ENCODE measurements at regions not wholly inside any gene's neighbourhood (a gene's known extent, or its start where the extent isn't known, plus 50 kb on each side); places are given as distances from the start of the nearest gene placed in this dataset.

GRCh38 chr21:24050231-24050630 is 1557.0 kb downstream of the MRPL39 start:
- Histone ChIP-seq H3K4me3 (no peak overlapping the region), H2AFZ (no peak overlapping the region), H3K79me2 (replicated peaks; ENCODE audit: insufficient read depth) (no peaks in the 10 kb centered on the region), H3K36me3 (ENCODE audit: insufficient read depth) (no peaks in the 10 kb centered on the region), H3K4me1 (ENCODE audit: insufficient read depth) (no peaks in the 10 kb centered on the region), H3K27ac (ENCODE audit: low read depth) (no peak overlapping the region), H4K20me1 (replicated peaks; ENCODE audit: insufficient read depth) (no peaks in the 10 kb centered on the region), H3F3A (replicated peaks; ENCODE audit: low read depth) (no peaks in the 10 kb centered on the region), H3K9me2 (ENCODE audit: insufficient read depth) (no peaks in the 10 kb centered on the region), H3K27me3 (ENCODE audit: insufficient read depth) (no peaks in the 10 kb centered on the region), H3K4me2 (no peak overlapping the region)
- peaks cover 3% of the 10 kb centered on the region for H3K27me3 Mint-ChIP-seq (ENCODE audit: insufficient read depth, low read depth, poor library complexity)
- H3K4me3 Mint-ChIP-seq, result no peak overlapping the region
- TF ChIP-seq, protein P1, sequence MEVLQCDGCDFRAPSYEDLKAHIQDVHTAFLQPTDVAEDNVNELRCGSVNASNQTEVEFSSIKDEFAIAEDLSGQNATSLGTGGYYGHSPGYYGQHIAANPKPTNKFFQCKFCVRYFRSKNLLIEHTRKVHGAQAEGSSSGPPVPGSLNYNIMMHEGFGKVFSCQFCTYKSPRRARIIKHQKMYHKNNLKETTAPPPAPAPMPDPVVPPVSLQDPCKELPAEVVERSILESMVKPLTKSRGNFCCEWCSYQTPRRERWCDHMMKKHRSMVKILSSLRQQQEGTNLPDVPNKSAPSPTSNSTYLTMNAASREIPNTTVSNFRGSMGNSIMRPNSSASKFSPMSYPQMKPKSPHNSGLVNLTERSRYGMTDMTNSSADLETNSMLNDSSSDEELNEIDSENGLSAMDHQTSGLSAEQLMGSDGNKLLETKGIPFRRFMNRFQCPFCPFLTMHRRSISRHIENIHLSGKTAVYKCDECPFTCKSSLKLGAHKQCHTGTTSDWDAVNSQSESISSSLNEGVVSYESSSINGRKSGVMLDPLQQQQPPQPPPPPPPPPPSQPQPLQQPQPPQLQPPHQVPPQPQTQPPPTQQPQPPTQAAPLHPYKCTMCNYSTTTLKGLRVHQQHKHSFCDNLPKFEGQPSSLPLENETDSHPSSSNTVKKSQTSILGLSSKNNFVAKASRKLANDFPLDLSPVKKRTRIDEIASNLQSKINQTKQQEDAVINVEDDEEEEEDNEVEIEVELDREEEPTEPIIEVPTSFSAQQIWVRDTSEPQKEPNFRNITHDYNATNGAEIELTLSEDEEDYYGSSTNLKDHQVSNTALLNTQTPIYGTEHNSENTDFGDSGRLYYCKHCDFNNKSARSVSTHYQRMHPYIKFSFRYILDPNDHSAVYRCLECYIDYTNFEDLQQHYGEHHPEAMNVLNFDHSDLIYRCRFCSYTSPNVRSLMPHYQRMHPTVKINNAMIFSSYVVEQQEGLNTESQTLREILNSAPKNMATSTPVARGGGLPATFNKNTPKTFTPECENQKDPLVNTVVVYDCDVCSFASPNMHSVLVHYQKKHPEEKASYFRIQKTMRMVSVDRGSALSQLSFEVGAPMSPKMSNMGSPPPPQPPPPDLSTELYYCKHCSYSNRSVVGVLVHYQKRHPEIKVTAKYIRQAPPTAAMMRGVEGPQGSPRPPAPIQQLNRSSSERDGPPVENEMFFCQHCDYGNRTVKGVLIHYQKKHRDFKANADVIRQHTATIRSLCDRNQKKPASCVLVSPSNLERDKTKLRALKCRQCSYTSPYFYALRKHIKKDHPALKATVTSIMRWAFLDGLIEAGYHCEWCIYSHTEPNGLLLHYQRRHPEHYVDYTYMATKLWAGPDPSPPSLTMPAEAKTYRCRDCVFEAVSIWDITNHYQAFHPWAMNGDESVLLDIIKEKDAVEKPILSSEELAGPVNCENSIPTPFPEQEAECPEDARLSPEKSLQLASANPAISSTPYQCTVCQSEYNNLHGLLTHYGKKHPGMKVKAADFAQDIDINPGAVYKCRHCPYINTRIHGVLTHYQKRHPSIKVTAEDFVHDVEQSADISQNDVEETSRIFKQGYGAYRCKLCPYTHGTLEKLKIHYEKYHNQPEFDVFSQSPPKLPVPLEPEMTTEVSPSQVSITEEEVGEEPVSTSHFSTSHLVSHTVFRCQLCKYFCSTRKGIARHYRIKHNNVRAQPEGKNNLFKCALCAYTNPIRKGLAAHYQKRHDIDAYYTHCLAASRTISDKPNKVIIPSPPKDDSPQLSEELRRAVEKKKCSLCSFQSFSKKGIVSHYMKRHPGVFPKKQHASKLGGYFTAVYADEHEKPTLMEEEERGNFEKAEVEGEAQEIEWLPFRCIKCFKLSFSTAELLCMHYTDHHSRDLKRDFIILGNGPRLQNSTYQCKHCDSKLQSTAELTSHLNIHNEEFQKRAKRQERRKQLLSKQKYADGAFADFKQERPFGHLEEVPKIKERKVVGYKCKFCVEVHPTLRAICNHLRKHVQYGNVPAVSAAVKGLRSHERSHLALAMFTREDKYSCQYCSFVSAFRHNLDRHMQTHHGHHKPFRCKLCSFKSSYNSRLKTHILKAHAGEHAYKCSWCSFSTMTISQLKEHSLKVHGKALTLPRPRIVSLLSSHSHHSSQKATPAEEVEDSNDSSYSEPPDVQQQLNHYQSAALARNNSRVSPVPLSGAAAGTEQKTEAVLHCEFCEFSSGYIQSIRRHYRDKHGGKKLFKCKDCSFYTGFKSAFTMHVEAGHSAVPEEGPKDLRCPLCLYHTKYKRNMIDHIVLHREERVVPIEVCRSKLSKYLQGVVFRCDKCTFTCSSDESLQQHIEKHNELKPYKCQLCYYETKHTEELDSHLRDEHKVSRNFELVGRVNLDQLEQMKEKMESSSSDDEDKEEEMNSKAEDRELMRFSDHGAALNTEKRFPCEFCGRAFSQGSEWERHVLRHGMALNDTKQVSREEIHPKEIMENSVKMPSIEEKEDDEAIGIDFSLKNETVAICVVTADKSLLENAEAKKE (CRISPR knock-in tag; IDR thresholded peaks at IDR 0.05), result no peak
- ATAC-seq, result no peak
- no peaks in the 10 kb centered on the region for H3K4me1 Mint-ChIP-seq
- H3K36me3 Mint-ChIP-seq (ENCODE audit: low read depth), result peaks cover 6% of the 10 kb centered on the region; the same call in 1 of the 3 replicates
- H3K9me3 Mint-ChIP-seq, result peaks cover 48% of the 10 kb centered on the region
- no peak for DNase-seq (ENCODE audit: low spot score)
- H3K27ac Mint-ChIP-seq, result no peak overlapping the region

DNA sequence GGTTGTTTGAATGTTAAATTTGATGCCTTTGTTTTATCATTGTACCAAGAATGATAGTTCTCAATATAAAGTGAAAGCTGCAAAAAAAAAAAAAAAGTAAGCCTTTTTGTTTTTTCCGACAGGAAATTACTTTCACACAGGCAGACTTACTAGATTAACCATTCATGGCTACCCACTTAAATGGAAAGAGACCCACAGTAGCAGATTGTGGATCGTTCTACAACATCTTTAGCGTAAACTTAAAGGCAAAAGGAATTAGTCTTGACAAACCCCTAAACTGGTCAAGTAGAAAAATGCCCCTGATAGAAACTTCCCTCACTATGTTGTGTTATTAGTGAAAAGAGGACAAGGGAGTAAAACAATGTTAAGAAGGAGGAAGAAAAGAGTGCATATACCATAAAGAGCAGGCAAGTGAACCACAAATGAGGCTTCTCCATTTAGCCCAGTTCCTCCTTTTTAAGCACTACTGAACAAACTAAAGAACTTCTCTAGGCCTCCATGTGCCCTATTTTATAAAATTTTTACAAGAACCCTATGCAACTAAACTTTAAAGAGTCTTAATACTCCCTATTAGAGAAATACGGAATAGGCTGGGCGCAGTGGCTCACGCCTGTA is 1560.3 kb downstream of the MRPL39 start:
- Histone ChIP-seq H3K79me2 (replicated peaks; ENCODE audit: insufficient read depth) (no peaks in the 10 kb centered on the region), H3F3A (replicated peaks; ENCODE audit: low read depth) (no peaks in the 10 kb centered on the region), H3K27me3 (ENCODE audit: insufficient read depth) (no peaks in the 10 kb centered on the region), H2AFZ (no peak overlapping the region), H3K4me3 (no peak overlapping the region), H3K36me3 (ENCODE audit: insufficient read depth) (no peaks in the 10 kb centered on the region), H3K9me2 (ENCODE audit: insufficient read depth) (no peaks in the 10 kb centered on the region), H3K4me2 (no peak overlapping the region), H4K20me1 (replicated peaks; ENCODE audit: insufficient read depth) (no peaks in the 10 kb centered on the region), H3K27ac (ENCODE audit: low read depth) (no peak overlapping the region), H3K4me1 (ENCODE audit: insufficient read depth) (no peaks in the 10 kb centered on the region)
- no peak for DNase-seq (ENCODE audit: low spot score)
- peaks cover 3% of the 10 kb centered on the region; the same call in 1 of the 3 replicates for H3K36me3 Mint-ChIP-seq (ENCODE audit: low read depth)
- H3K27ac Mint-ChIP-seq, result no peak overlapping the region
- H3K4me1 Mint-ChIP-seq, result no peaks in the 10 kb centered on the region
- H3K9me3 Mint-ChIP-seq, result peaks cover 63% of the 10 kb centered on the region
- H3K4me3 Mint-ChIP-seq, result no peak overlapping the region
- ATAC-seq, result no peak
- H3K27me3 Mint-ChIP-seq (ENCODE audit: insufficient read depth, low read depth, poor library complexity), result peaks cover 3% of the 10 kb centered on the region
- TF ChIP-seq REST (IDR thresholded peaks at IDR 0.05; ENCODE audit: unreplicated experiment), result no peak
- TF ChIP-seq ZNF331 (CRISPR knock-in tag; IDR thresholded peaks at IDR 0.05; ENCODE audit: low read depth), result no peak
- TF ChIP-seq, protein P2, sequence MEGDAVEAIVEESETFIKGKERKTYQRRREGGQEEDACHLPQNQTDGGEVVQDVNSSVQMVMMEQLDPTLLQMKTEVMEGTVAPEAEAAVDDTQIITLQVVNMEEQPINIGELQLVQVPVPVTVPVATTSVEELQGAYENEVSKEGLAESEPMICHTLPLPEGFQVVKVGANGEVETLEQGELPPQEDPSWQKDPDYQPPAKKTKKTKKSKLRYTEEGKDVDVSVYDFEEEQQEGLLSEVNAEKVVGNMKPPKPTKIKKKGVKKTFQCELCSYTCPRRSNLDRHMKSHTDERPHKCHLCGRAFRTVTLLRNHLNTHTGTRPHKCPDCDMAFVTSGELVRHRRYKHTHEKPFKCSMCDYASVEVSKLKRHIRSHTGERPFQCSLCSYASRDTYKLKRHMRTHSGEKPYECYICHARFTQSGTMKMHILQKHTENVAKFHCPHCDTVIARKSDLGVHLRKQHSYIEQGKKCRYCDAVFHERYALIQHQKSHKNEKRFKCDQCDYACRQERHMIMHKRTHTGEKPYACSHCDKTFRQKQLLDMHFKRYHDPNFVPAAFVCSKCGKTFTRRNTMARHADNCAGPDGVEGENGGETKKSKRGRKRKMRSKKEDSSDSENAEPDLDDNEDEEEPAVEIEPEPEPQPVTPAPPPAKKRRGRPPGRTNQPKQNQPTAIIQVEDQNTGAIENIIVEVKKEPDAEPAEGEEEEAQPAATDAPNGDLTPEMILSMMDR (conservative IDR thresholded peaks at IDR 0.05; ENCODE audit: low read depth in 2 of 2), result no peak
- TF ChIP-seq CREB1 (CRISPR knock-in tag; IDR thresholded peaks at IDR 0.05; ENCODE audit: low read depth), result no peak
- TF ChIP-seq STAT1 (IDR thresholded peaks at IDR 0.05; ENCODE audit: unreplicated experiment), result no peak
- TF ChIP-seq ZNF114 (CRISPR knock-in tag; IDR thresholded peaks at IDR 0.05), result no peak
- TF ChIP-seq EZH2 (IDR thresholded peaks at IDR 0.05; ENCODE audit: low read depth, unreplicated experiment), result no peak

Data from GM23338 (cell line).